Glomerular endothelial cell (primary cell): ENCODE measurements at regions not wholly inside any gene's neighbourhood (a gene's known extent, or its start where the extent isn't known, plus 50 kb on each side); places are given as distances from the start of the nearest gene placed in this dataset.
A peak's percentile ranks its signal among the peaks of the same experiment; 100 is the strongest.

Source experiments
- DNase-seq: peaks from one replicate; pipeline ENCODE4 v3.0.0-alpha.2; 2011; ENCODE audit warnings: low read depth, low spot score; ENCODE audit errors: extremely low read depth

DNA sequence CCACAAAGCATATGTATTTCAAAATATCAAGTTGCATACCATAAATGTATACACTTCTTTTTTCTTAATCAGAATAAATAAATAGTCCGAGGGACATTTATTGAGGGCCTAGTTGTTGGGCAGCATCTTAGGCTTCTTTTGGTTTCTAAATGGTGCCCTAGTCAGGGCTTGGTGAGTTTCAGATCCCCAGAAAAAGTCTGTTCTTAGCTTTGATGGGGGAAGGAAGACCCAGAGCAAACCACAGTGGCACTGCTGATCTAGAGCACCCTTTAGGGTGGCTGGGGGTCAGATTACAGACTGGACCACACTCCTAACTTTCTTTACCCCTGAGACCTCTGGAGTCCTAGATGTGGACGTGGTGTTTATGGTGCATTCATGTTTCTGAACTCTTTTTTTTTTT, 97.8 kb downstream of the C9orf152 start:
- no peak for DNase-seq

- no peak for DNase-seq
Observed at GRCh38 chr9:110111868-110112267, 96.1 kb downstream of the C9orf152 start.

DNA sequence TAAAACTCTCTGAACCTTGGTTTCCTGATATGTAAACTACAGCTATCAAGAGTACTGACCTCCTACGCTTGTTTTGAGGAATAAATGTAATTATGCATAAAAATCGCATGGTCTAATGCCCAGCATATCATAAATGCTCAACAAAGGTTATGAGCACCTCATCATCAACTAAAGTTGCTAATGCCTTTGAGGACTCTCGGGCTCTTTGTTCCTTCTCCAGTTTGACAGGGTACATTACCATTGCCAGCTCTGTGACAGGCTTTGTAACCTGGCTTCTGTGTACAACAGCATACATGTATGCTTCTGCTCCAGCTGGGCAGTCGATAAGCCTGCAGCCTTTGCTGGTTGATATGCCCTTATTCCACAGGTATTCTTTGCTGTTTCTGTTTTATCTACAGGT, 95.2 kb downstream of the C9orf152 start:
- no peak for DNase-seq

DNA sequence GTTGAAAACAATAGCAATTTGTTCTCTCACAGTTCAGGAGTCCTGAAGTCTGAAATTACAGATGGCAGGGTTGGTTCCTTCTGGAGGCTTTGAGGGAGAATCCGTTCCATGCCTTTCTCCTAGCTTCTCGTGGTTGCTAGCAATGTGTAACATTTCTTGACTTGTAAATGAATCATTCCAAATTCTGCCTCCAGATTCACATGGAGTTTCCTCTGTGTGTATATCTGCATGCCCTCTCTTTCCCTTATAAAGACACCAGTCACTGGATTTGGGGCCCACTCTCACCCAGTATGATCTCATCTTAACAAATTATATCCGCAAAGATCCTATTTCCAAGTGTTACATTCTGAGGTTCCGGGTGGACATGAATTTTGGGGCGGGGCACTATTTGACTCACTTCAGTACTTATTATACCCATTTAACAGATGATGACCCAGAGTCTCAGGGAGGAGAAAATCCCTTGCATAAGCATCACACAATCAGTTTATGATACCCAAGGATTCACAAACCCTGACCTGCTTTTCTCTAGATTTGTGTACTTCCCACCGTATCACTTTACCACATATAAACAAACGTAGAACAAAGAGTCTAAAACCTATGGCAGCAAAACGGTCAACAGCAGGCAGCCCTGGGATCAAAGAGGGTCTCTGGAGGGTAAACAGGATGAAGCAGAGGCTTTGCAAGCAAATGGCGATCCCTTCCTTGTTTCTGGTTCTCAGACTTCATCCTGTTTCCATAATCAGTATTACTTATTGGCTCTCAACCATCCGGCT, 93.7 kb downstream of the C9orf152 start:
- no peak for DNase-seq

GRCh38 chr9:110114859-110115201, 93.1 kb downstream of the C9orf152 start:
- DNase-seq = peak; percentile 68

DNA sequence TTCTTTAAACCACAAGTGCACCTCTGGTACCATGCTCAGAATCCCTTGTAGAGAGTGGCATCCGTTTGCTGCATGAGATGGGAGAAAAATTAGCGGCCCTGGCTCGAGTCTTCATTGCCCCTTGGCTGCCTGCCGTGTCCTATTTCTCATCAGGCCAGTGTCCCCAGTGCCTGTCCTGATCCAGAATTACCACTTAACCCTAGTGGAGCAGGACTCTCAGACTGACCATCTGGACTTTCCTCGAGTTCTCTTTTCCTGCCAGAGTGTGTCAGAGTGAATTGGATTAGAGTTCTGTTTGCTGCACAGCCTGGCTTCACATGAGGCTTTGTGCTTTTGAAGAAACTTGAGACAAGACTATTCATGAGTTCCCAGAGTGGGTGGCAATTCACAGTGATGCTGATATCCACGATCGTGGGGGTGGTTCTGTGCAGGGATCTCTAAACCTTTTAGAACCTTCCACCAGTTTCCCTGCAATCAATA, 92.6 kb downstream of the C9orf152 start:
- no peak for DNase-seq

DNA sequence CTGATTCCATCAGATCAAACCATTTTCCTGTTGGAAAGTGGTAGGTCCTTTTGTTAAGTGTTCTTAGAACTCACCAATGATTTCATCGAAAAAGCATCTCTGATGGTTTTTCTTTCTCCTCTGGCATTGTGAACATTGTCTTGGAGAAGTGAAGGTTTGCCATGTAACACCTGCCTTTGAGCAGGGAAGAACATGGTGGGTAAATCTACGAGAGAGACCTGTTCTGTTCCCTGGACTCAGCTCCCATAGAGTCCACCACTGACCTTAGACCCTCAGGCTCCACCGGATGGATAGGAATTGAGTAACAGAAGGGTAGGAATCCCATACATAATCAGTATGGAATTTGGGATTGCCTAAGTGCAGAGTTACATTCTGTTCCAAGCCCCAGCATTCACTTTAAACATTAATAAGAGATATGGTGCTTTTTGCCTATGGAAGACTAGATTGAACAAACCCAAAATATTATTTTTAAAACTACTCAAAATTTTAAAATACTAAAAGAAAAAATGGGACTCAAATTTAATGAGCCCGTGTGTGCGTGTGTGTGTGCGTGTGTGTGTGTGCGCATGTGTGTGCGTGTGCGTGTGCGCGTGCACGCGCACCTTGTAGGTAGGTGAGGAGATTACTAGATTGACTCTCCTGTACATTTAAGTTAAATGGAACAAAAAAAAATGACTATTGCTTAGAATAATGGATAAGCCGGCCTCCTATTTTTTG, 92.0 kb downstream of the C9orf152 start:
- no peak for DNase-seq

GRCh38 chr9:110116543-110116885, 91.4 kb downstream of the C9orf152 start:
- DNase-seq = no peak

DNA sequence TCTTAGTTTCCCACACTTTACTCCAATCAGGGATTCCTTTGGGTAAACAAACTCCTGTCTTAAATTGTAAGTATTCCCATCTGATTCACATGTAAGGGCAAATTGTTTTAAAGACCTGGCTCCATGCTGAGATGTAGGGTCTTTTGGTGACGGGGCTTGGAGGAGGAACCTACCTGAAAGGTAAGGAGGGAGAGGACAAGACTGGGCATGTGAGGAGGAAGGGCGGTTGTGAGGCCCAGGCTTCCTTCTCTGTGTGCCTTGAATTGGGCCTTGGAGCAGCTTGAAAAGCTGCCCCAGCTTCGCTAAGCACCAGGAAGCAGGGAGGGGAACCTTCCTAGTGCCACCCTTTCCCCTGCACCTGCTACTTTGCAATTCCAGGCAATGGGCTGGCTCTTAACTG, 86.8 kb downstream of the C9orf152 start:
- no peak for DNase-seq

- no peak for DNase-seq
Observed at GRCh38 chr9:110123341-110124095, 84.4 kb downstream of the C9orf152 start.

GRCh38 chr9:110124439-110124838, 83.5 kb downstream of the C9orf152 start:
- no peak for DNase-seq

GRCh38 chr9:110125207-110125751, 82.7 kb downstream of the C9orf152 start:
- DNase-seq = no peak

DNA sequence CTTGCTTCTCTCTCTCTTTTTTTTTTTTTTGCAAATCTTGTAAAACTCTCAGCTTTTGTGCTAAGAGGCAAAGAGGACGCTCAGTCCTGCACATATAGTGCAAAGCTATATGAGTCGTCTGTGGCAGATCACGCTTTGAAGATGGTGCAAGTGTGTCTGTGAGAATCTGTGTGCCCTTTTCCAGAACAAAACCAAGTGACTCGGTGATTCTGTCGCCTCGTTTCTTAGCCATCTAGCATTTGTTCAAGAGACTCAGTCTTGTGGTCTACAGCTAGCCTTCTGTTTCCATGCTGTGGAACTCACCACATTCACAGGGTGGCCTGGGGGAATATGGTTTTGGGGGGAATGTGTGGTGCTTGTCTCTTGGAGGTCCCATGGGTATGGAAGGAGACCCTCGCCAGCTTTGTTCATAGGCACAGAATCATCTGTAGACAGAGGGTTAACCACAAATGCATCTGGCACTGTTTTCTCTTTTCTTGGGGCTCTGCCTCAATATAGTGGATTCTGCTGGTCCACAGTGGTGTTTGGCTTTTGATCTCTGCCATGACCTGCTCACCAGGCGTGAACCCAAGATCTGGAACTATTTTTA, 82.1 kb downstream of the C9orf152 start:
- DNase-seq = no peak

GRCh38 chr9:110126499-110126941, 81.4 kb downstream of the C9orf152 start:
- DNase-seq = no peak

- DNase-seq = peak; percentile 68
Observed at GRCh38 chr9:110126986-110127864, 80.7 kb downstream of the C9orf152 start.

DNA sequence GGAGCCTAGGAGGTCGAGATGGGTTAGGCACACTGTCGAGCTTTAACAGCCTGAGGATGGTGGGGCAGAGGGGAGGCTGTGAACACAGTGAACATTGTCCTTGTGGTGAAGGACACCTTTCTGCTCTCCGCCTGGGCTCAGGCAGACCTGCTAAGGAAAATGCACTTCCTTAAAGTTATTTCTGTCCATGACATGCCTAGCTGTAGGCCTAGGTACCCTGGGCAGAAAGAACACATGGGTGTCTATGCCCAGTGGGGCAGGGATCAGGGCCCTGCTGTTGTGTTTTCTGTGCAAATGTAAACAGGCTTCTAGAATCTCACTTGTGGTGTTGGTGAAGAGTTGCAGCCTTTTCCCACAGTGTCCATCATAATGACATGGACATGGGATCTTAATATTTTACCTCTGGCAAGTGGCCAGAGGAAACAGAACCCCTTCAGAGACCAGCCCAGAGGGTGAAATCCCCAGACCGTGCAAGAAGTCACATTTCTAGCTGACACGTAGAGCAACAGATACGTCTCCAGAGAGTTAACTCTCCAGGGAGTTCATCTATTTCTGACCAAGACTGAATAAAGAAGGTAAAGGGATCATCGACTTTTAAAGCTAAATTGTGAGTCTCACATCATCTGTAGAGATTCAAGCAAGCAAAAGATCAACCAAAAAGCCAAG, 79.2 kb downstream of the C9orf152 start:
- no peak for DNase-seq

DNA sequence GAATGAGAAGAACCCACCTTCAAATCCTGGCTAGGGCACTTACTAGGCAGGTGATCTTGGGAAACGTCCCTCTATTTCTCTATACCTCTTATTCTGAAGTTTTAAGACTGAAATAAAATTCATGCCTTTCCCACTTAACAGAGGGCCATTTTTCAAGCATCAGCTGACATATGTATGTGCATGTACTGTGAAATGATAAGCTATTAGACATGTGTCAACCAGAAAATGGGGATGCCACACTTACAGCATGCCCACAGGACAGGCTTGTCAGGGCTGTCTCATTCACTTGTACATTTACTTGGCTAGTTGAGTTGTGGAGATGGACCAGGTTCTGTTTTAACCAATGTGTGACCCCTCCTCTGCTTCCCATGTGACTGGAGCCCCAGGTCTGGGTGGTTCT, 78.5 kb downstream of the C9orf152 start:
- DNase-seq = no peak

DNA sequence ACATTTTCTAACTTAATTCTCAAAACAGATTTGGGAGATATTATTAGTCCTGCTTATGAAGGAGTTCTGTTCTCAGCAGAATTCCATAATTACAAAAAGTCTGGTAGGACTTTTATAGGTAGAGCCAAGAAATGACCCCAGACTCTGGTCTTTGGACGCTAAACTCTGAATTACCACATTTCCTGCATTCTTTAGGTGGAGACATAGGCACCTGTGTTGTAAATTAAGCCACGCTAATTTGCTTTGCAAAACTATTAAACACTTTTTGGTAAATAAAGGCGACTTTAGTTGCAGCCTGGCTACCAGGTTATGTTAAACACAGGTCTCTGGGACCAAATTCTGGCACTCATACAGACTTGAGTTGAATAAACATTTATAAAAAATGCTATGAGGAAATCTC, 77.7 kb downstream of the C9orf152 start:
- no peak for DNase-seq

DNA sequence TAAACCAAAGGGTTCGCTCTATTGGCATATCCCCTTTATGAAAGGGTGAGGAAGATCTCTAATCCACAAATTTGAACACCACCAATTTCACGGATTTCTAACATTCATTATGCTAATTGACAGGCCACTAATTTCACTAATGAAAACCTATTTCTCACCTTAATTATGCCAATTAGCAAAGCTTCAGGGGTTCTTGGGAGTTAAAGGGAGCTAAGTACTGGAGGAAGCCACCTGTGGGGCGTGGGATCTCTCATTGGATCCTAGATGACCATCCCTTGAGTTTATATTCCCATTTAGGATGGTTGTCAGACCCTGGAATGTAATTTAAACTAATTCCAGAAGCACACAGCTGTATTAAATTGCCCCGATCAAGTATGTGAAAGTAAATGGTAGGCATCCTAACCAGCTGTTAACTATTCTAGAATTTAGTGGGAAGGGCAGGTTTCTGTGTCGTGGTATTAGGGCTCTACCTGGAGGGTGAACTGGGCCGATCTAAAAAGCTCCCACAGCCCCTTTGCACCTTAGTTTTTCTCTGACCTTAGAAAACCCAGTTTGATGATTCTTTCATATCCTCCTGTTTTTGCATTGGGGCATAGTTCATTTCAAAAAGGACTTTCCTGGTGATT, 77.1 kb downstream of the C9orf152 start:
- no peak for DNase-seq
